Skeletal muscle tissue (tissue), 3 donors: ENCODE measurements at regions not wholly inside any gene's neighbourhood (a gene's known extent, or its start where the extent isn't known, plus 50 kb on each side); places are given as distances from the start of the nearest gene placed in this dataset.

Experiments used
- H3K27ac ChIP-seq: one replicate; pipeline ENCODE4 v1.7.0; 2013; ENCODE audit warnings: mild to moderate bottlenecking, low read depth, low read length, inconsistent platforms
- H3K27me3 ChIP-seq, 3 donors: one replicate each; pipeline ENCODE4 v1.7.0; 2013; ENCODE audit warnings: low read length in 3 of 3; ENCODE audit not compliant: control insufficient read depth in 3 of 3, insufficient read depth in 3 of 3
- H3K36me3 ChIP-seq, 3 donors: one replicate each; pipeline ENCODE4 v1.7.0; 2013; ENCODE audit warnings: low read length in 3 of 3; ENCODE audit not compliant: control insufficient read depth in 3 of 3, insufficient read depth in 3 of 3
- H3K4me1 ChIP-seq, 3 donors: one replicate each; pipeline ENCODE4 v1.7.0; 2013; ENCODE audit warnings: low read length in 3 of 3, mild to moderate bottlenecking in 3 of 3; ENCODE audit not compliant: control insufficient read depth in 3 of 3, insufficient read depth in 3 of 3
- H3K4me3 ChIP-seq, 3 donors: one replicate each; pipeline ENCODE4 v1.7.0; 2013; ENCODE audit warnings: low read length in 3 of 3
- H3K9ac ChIP-seq, 3 donors: one replicate each; pipeline ENCODE4 v1.7.0; 2013; ENCODE audit warnings: low read length in 3 of 3, mild to moderate bottlenecking in 3 of 3, moderate library complexity in 2 of 3, low read depth in 1 of 3
- H3K9me3 ChIP-seq, 3 donors: one replicate each; pipeline ENCODE4 v1.7.0; 2013; ENCODE audit warnings: low read length in 3 of 3; ENCODE audit not compliant: control insufficient read depth in 3 of 3
- donor health status: Osteomylitis.

GRCh38 chr10:106082865-106083264 is 1081.6 kb downstream of the SORCS1 start:
- Histone ChIP-seq H3K36me3 (no peaks in the 10 kb centered on the region), H3K9me3 (no peaks in the 10 kb centered on the region), H3K9ac (no peak overlapping the region), H3K27me3 (no peaks in the 10 kb centered on the region), H3K4me3 (no peak overlapping the region), H3K4me1 (no peaks in the 10 kb centered on the region), H3K27ac (no peak overlapping the region)

GRCh38 chr10:106078895-106079576 is 1085.5 kb downstream of the SORCS1 start:
- H3K9ac ChIP-seq: no peak overlapping the region
- no peaks in the 10 kb centered on the region for H3K9me3 ChIP-seq
- H3K27me3 ChIP-seq: no peaks in the 10 kb centered on the region
- H3K36me3 ChIP-seq: no peaks in the 10 kb centered on the region
- no peaks in the 10 kb centered on the region for H3K4me1 ChIP-seq
- no peak overlapping the region for H3K4me3 ChIP-seq
- H3K27ac ChIP-seq: no peak overlapping the region

- Histone ChIP-seq H3K9me3 (no peaks in the 10 kb centered on the region), H3K36me3 (no peaks in the 10 kb centered on the region), H3K27me3 (no peaks in the 10 kb centered on the region), H3K4me1 (no peaks in the 10 kb centered on the region), H3K4me3 (no peak overlapping the region), H3K27ac (no peak overlapping the region), H3K9ac (no peak overlapping the region)
Observed at GRCh38 chr10:106076496-106076895, 1088.0 kb downstream of the SORCS1 start.

GRCh38 chr10:106053061-106053460 is 1111.4 kb downstream of the SORCS1 start:
- H3K4me1 ChIP-seq: no peaks in the 10 kb centered on the region
- no peaks in the 10 kb centered on the region for H3K27me3 ChIP-seq

GRCh38 chr10:106044503-106044902 is 1120.0 kb downstream of the SORCS1 start:
- Histone ChIP-seq H3K27ac (no peak overlapping the region), H3K4me3 (no peak overlapping the region), H3K9me3 (no peaks in the 10 kb centered on the region), H3K27me3 (no peaks in the 10 kb centered on the region), H3K36me3 (no peaks in the 10 kb centered on the region), H3K9ac (no peak overlapping the region), H3K4me1 (no peaks in the 10 kb centered on the region)

More at GRCh38 chr10:106053061-106053460, 1111.4 kb downstream of the SORCS1 start:
- Histone ChIP-seq H3K36me3 (no peaks in the 10 kb centered on the region), H3K4me3 (no peak overlapping the region), H3K9me3 (no peaks in the 10 kb centered on the region), H3K27ac (no peak overlapping the region), H3K9ac (no peak overlapping the region)

GRCh38 chr10:106043863-106044262 is 1120.6 kb downstream of the SORCS1 start:
- Histone ChIP-seq H3K4me3 (no peak overlapping the region), H3K27me3 (no peaks in the 10 kb centered on the region), H3K27ac (no peak overlapping the region), H3K9me3 (no peaks in the 10 kb centered on the region), H3K36me3 (no peaks in the 10 kb centered on the region), H3K9ac (no peak overlapping the region), H3K4me1 (no peaks in the 10 kb centered on the region)

- H3K36me3 ChIP-seq: no peaks in the 10 kb centered on the region
- no peaks in the 10 kb centered on the region for H3K27me3 ChIP-seq
- H3K4me3 ChIP-seq: no peak overlapping the region
- H3K9me3 ChIP-seq: no peaks in the 10 kb centered on the region
- H3K9ac ChIP-seq: no peak overlapping the region
- H3K27ac ChIP-seq: no peak overlapping the region
- H3K4me1 ChIP-seq: no peaks in the 10 kb centered on the region
Observed at GRCh38 chr10:106038246-106038645, 1126.3 kb downstream of the SORCS1 start.

- Histone ChIP-seq H3K9ac (no peak overlapping the region), H3K27me3 (no peaks in the 10 kb centered on the region), H3K36me3 (no peaks in the 10 kb centered on the region), H3K4me3 (no peak overlapping the region), H3K4me1 (no peaks in the 10 kb centered on the region), H3K27ac (no peak overlapping the region), H3K9me3 (no peaks in the 10 kb centered on the region)
Observed at GRCh38 chr10:106033065-106033464, 1131.4 kb downstream of the SORCS1 start.

GRCh38 chr10:106032450-106033002 is 1132.0 kb downstream of the SORCS1 start:
- H3K36me3 ChIP-seq: no peaks in the 10 kb centered on the region
- H3K27me3 ChIP-seq: no peaks in the 10 kb centered on the region
- no peaks in the 10 kb centered on the region for H3K9me3 ChIP-seq
- H3K27ac ChIP-seq: no peak overlapping the region
- no peak overlapping the region for H3K9ac ChIP-seq
- no peak overlapping the region for H3K4me3 ChIP-seq
- H3K4me1 ChIP-seq: no peaks in the 10 kb centered on the region

- H3K9me3 ChIP-seq: no peaks in the 10 kb centered on the region
- H3K36me3 ChIP-seq: no peaks in the 10 kb centered on the region
- no peaks in the 10 kb centered on the region for H3K27me3 ChIP-seq
- no peak overlapping the region for H3K27ac ChIP-seq
- H3K4me3 ChIP-seq: no peak overlapping the region
- H3K9ac ChIP-seq: no peak overlapping the region
- no peaks in the 10 kb centered on the region for H3K4me1 ChIP-seq
Observed at GRCh38 chr10:106027240-106027639, 1137.3 kb downstream of the SORCS1 start.
